Neuronal stem cell (in vitro differentiated cells): ENCODE measurements at regions not wholly inside any gene's neighbourhood (a gene's known extent, or its start where the extent isn't known, plus 50 kb on each side); places are given as distances from the start of the nearest gene placed in this dataset.

ENCODE experiments used
- DNase-seq: peaks from one replicate; pipeline ENCODE4 v3.0.0-alpha.2; 2013; ENCODE audit warnings: low spot score
- H2AFZ ChIP-seq: one replicate; pipeline ENCODE4 v1.6.1; 2013; ENCODE audit warnings: mild to moderate bottlenecking, low read length, inconsistent platforms
- H2AK5ac ChIP-seq: 2 replicates; pipeline ENCODE4 v1.6.1; 2013; ENCODE audit warnings: low read depth, mild to moderate bottlenecking, inconsistent platforms, low read length, moderate library complexity, mixed read lengths
- H2BK120ac ChIP-seq: 2 replicates; pipeline ENCODE4 v1.6.1; 2013; ENCODE audit warnings: low read depth, mild to moderate bottlenecking, inconsistent platforms, low read length, moderate library complexity, mixed read lengths
- H2BK12ac ChIP-seq: one replicate; pipeline ENCODE4 v1.6.1; 2013; ENCODE audit warnings: low read length, inconsistent platforms
- H2BK15ac ChIP-seq: 2 replicates; pipeline ENCODE4 v1.6.1; 2013; ENCODE audit warnings: mild to moderate bottlenecking, low read length, inconsistent platforms, mixed read lengths
- H2BK5ac ChIP-seq: one replicate; pipeline ENCODE4 v1.6.1; 2013; ENCODE audit warnings: inconsistent platforms, mild to moderate bottlenecking, low read length, moderate library complexity
- H3K14ac ChIP-seq: one replicate; pipeline ENCODE4 v1.6.1; 2013; ENCODE audit warnings: low read length, inconsistent platforms
- H3K18ac ChIP-seq: 2 replicates; pipeline ENCODE4 v1.6.1; 2013; ENCODE audit warnings: low read length, inconsistent platforms
- H3K23ac ChIP-seq: 2 replicates; pipeline ENCODE4 v1.6.1; 2013; ENCODE audit warnings: low read depth, mild to moderate bottlenecking, mixed read lengths, low read length, inconsistent platforms; ENCODE audit not compliant: poor library complexity
- H3K27ac ChIP-seq: replicated peaks from 3 replicates; pipeline ENCODE4 v1.5.1; 2013; ENCODE audit warnings: low read length, inconsistent platforms
- H3K27me3 ChIP-seq, 3 experiments: 2 replicates each; pipeline ENCODE4 v1.6.1; 2013; ENCODE audit warnings: low read length in 3 of 3, mild to moderate bottlenecking in 2 of 3, inconsistent platforms in 1 of 3, low read depth in 1 of 3, mixed read lengths in 1 of 3, moderate library complexity in 1 of 3; ENCODE audit not compliant: control insufficient read depth in 3 of 3, insufficient read depth in 3 of 3
- H3K36me3 ChIP-seq, 2 donors: replicated peaks in 1 of 2; 2 replicates each; pipeline ENCODE4 v1.6.1; 2013; ENCODE audit warnings: low read length in 2 of 2; ENCODE audit not compliant: control insufficient read depth in 2 of 2, insufficient read depth in 2 of 2
- H3K4ac ChIP-seq: 2 replicates; pipeline ENCODE4 v1.6.1; 2013; ENCODE audit warnings: inconsistent platforms, mild to moderate bottlenecking, low read length, moderate library complexity
- H3K4me1 ChIP-seq, 2 donors: 1 replicate in 1 of 2; 2 replicates in 1 of 2; pipeline ENCODE4 v1.6.1; 2013; ENCODE audit warnings: low read length in 2 of 2, low read depth in 1 of 2; ENCODE audit not compliant: control insufficient read depth in 2 of 2, insufficient read depth in 1 of 2
- H3K4me2 ChIP-seq: one replicate; pipeline ENCODE4 v1.6.1; 2013; ENCODE audit warnings: mild to moderate bottlenecking, low read length, inconsistent platforms; ENCODE audit not compliant: insufficient read depth, poor library complexity, severe bottlenecking
- H3K4me3 ChIP-seq, 2 donors: 2 replicates each; pipeline ENCODE4 v1.5.1; 2013; ENCODE audit warnings: low read length in 2 of 2, mild to moderate bottlenecking in 2 of 2, inconsistent platforms in 1 of 2, moderate library complexity in 1 of 2
- H3K79me1 ChIP-seq: one replicate; pipeline ENCODE4 v1.6.1; 2013; ENCODE audit warnings: low read depth, mild to moderate bottlenecking, inconsistent platforms, low read length, moderate library complexity
- H3K9ac ChIP-seq: one replicate; pipeline ENCODE4 v1.6.1; 2013; ENCODE audit warnings: mild to moderate bottlenecking, low read depth, low read length, inconsistent platforms; ENCODE audit not compliant: poor library complexity
- H3K9me3 ChIP-seq, 2 donors: replicated peaks in 1 of 2; 2 replicates each; pipeline versions ENCODE3 to v1.6.1; 2013; ENCODE audit warnings: low read length in 2 of 2, mild to moderate bottlenecking in 2 of 2, inconsistent platforms in 1 of 2, low read depth in 1 of 2, mixed read lengths in 1 of 2, moderate library complexity in 1 of 2; ENCODE audit not compliant: control insufficient read depth in 2 of 2, insufficient read depth in 1 of 2
- H4K8ac ChIP-seq: one replicate; pipeline ENCODE4 v1.6.1; 2013; ENCODE audit warnings: low read depth, mild to moderate bottlenecking, inconsistent platforms, low read length, moderate library complexity
- H4K91ac ChIP-seq: one replicate; pipeline ENCODE4 v1.6.1; 2013; ENCODE audit warnings: low read length, low read depth, mild to moderate bottlenecking, inconsistent platforms; ENCODE audit not compliant: poor library complexity
- WGBS, 2 donors: extraction: QIAGEN DNeasy Blood & Tissue Kit; methylation state at CpG; one replicate each; pipeline ENCODE4 v1.1.7; 2013; ENCODE audit warnings: missing lambda C conversion rate in 2 of 2, mixed read lengths in 1 of 2; ENCODE audit not compliant: insufficient read length in 2 of 2, insufficient replicate concordance in 1 of 2; ENCODE audit errors: extremely low coverage in 2 of 2; 5-methylcytosine and 5-hydroxymethylcytosine counted together

GRCh38 chr11:122032317-122032716 is 83.7 kb downstream of the BLID start:
- Histone ChIP-seq H3K4me2 (no peak overlapping the region), H4K91ac (no peak overlapping the region), H3K79me1 (no peaks in the 10 kb centered on the region), H2BK5ac (no peak overlapping the region), H3K4ac (no peak overlapping the region), H4K8ac (no peak overlapping the region), H3K14ac (no peak overlapping the region), H2BK120ac (no peak overlapping the region), H3K27ac (no peak overlapping the region), H3K27me3 (no peaks in the 10 kb centered on the region), H3K18ac (no peak overlapping the region), H2AFZ (no peak overlapping the region), H3K9me3 (peaks cover 0 to 1% of the 10 kb centered on the region in 2 donors), H2BK15ac (no peak overlapping the region), H3K9ac (no peak overlapping the region), H2BK12ac (no peak overlapping the region), H3K36me3 (no peaks in the 10 kb centered on the region), H3K4me3 (no peak overlapping the region), H2AK5ac (no peak overlapping the region), H3K4me1 (no peaks in the 10 kb centered on the region), H3K23ac (no peak overlapping the region)
- no peak for DNase-seq
- no CpG with 5 or more reads among the region's 3 CpGs for WGBS, 2 donors

- Histone ChIP-seq H2BK15ac (no peak overlapping the region), H3K9ac (no peak overlapping the region), H2BK5ac (no peak overlapping the region), H3K27me3 (no peaks in the 10 kb centered on the region), H3K4me1 (no peaks in the 10 kb centered on the region), H2BK120ac (no peak overlapping the region), H3K14ac (no peak overlapping the region), H2AFZ (no peak overlapping the region), H4K91ac (no peak overlapping the region), H3K9me3 (peaks cover 0 to 1% of the 10 kb centered on the region in 2 donors), H2AK5ac (no peak overlapping the region), H3K4ac (no peak overlapping the region), H3K4me3 (no peak overlapping the region), H3K4me2 (no peak overlapping the region), H2BK12ac (no peak overlapping the region), H3K23ac (no peak overlapping the region), H3K36me3 (no peaks in the 10 kb centered on the region), H3K27ac (no peak overlapping the region), H3K18ac (no peak overlapping the region), H4K8ac (no peak overlapping the region), H3K79me1 (no peaks in the 10 kb centered on the region)
- no CpG with 5 or more reads among the region's 1 CpG for WGBS, 2 donors
- DNase-seq = no peak
Observed at GRCh38 chr11:122031813-122032212, 84.2 kb downstream of the BLID start.

GRCh38 chr11:122030286-122030685 is 85.7 kb downstream of the BLID start:
- no peaks in the 10 kb centered on the region for H3K4me1 ChIP-seq
- no peaks in the 10 kb centered on the region for H3K79me1 ChIP-seq
- H3K4me3 ChIP-seq = no peak overlapping the region
- no peaks in the 10 kb centered on the region for H3K36me3 ChIP-seq
- H3K9me3 ChIP-seq = peaks cover 0 to 1% of the 10 kb centered on the region in 2 donors
- H2BK120ac ChIP-seq = no peak overlapping the region
- no peak overlapping the region for H3K18ac ChIP-seq
- no peak overlapping the region for H3K27ac ChIP-seq
- H4K8ac ChIP-seq = no peak overlapping the region
- no peak overlapping the region for H2BK15ac ChIP-seq
- DNase-seq = no peak
- no CpG with 5 or more reads among the region's 3 CpGs for WGBS, 2 donors
- H2BK5ac ChIP-seq = no peak overlapping the region
- H3K14ac ChIP-seq = no peak overlapping the region
- no peak overlapping the region for H3K4me2 ChIP-seq
- H3K9ac ChIP-seq = no peak overlapping the region
- no peak overlapping the region for H3K23ac ChIP-seq
- no peak overlapping the region for H2AFZ ChIP-seq
- H2AK5ac ChIP-seq = no peak overlapping the region
- H3K27me3 ChIP-seq = no peaks in the 10 kb centered on the region
- H2BK12ac ChIP-seq = no peak overlapping the region
- no peak overlapping the region for H3K4ac ChIP-seq
- no peak overlapping the region for H4K91ac ChIP-seq

GRCh38 chr11:122028545-122028944 is 87.5 kb downstream of the BLID start:
- Histone ChIP-seq H3K9me3 (peaks cover 0 to 1% of the 10 kb centered on the region in 2 donors), H3K27me3 (no peaks in the 10 kb centered on the region), H4K91ac (no peak overlapping the region), H3K4ac (no peak overlapping the region), H3K9ac (no peak overlapping the region), H3K18ac (no peak overlapping the region), H3K23ac (no peak overlapping the region), H2AFZ (no peak overlapping the region), H3K79me1 (no peaks in the 10 kb centered on the region), H3K27ac (no peak overlapping the region), H4K8ac (no peak overlapping the region), H3K4me2 (no peak overlapping the region), H3K36me3 (no peaks in the 10 kb centered on the region), H3K4me1 (no peaks in the 10 kb centered on the region), H2AK5ac (no peak overlapping the region), H3K4me3 (no peak overlapping the region), H2BK5ac (no peak overlapping the region), H2BK15ac (no peak overlapping the region), H2BK120ac (no peak overlapping the region), H2BK12ac (no peak overlapping the region), H3K14ac (no peak overlapping the region)
- DNase-seq = no peak
- WGBS, 2 donors = no CpG with 5 or more reads among the region's 4 CpGs
